ENCODE measurements at regions not wholly inside any gene's neighbourhood (a gene's known extent, or its start where the extent isn't known, plus 50 kb on each side); places are given as distances from the start of the nearest gene placed in this dataset.

GRCh38 chr11:82049199-82049598 is 684.5 kb downstream of the FAM181B start:
- ChIA-PET POLR2A (no interaction called here), CTCF (no interaction called here)
- no peak for TF ChIP-seq CTCF (IDR thresholded peaks at IDR 0.05; ENCODE audit: insufficient read depth, low read depth, low read length)
- H3K27me3 ChIP-seq (ENCODE audit: control insufficient read depth, insufficient read depth, low read length), result no peaks in the 10 kb centered on the region
- no peak overlapping the region for H3K4me3 ChIP-seq (ENCODE audit: low read depth, low read length)
- no peaks in the 10 kb centered on the region for H3K36me3 ChIP-seq (ENCODE audit: control insufficient read depth, insufficient read depth, low read length)
- DNase-seq (ENCODE audit: low read depth), result no peak

- Histone ChIP-seq H3K4me3 (ENCODE audit: low read depth, low read length) (no peak overlapping the region), H3K36me3 (ENCODE audit: control insufficient read depth, insufficient read depth, low read length) (no peaks in the 10 kb centered on the region), H3K27me3 (ENCODE audit: control insufficient read depth, insufficient read depth, low read length) (no peaks in the 10 kb centered on the region)
- ChIA-PET POLR2A (no interaction called here), CTCF (no interaction called here)
- no peak for TF ChIP-seq CTCF (IDR thresholded peaks at IDR 0.05; ENCODE audit: insufficient read depth, low read depth, low read length)
- no peak for DNase-seq (ENCODE audit: low read depth)
Observed at GRCh38 chr11:82047200-82047599, 686.5 kb downstream of the FAM181B start.

- H3K4me3 ChIP-seq (ENCODE audit: low read depth, low read length), result no peak overlapping the region
- no peaks in the 10 kb centered on the region for H3K27me3 ChIP-seq (ENCODE audit: control insufficient read depth, insufficient read depth, low read length)
- CTCF ChIA-PET, result no interaction called here
- no peaks in the 10 kb centered on the region for H3K36me3 ChIP-seq (ENCODE audit: control insufficient read depth, insufficient read depth, low read length)
- no peak for TF ChIP-seq CTCF (IDR thresholded peaks at IDR 0.05; ENCODE audit: insufficient read depth, low read depth, low read length)
- POLR2A ChIA-PET, result no interaction called here
- no peak for DNase-seq (ENCODE audit: low read depth)
Observed at GRCh38 chr11:82046778-82047177, 686.9 kb downstream of the FAM181B start.

- ChIA-PET CTCF (no interaction called here), POLR2A (no interaction called here)
- H3K4me3 ChIP-seq (ENCODE audit: low read depth, low read length), result no peak overlapping the region
- TF ChIP-seq CTCF (IDR thresholded peaks at IDR 0.05; ENCODE audit: insufficient read depth, low read depth, low read length), result no peak
- no peak for DNase-seq (ENCODE audit: low read depth)
- no peaks in the 10 kb centered on the region for H3K27me3 ChIP-seq (ENCODE audit: control insufficient read depth, insufficient read depth, low read length)
- H3K36me3 ChIP-seq (ENCODE audit: control insufficient read depth, insufficient read depth, low read length), result no peaks in the 10 kb centered on the region
Observed at GRCh38 chr11:82045748-82046457, 687.8 kb downstream of the FAM181B start.

GRCh38 chr11:82043316-82043715 is 690.3 kb downstream of the FAM181B start:
- Histone ChIP-seq H3K36me3 (ENCODE audit: control insufficient read depth, insufficient read depth, low read length) (no peaks in the 10 kb centered on the region), H3K4me3 (ENCODE audit: low read depth, low read length) (no peak overlapping the region), H3K27me3 (ENCODE audit: control insufficient read depth, insufficient read depth, low read length) (no peaks in the 10 kb centered on the region)
- no peak for DNase-seq (ENCODE audit: low read depth)
- TF ChIP-seq CTCF (IDR thresholded peaks at IDR 0.05; ENCODE audit: insufficient read depth, low read depth, low read length), result no peak
- CTCF ChIA-PET, result no interaction called here
- POLR2A ChIA-PET, result no interaction called here
